Mesodermal cell (in vitro differentiated cells): ENCODE measurements at regions not wholly inside any gene's neighbourhood (a gene's known extent, or its start where the extent isn't known, plus 50 kb on each side); places are given as distances from the start of the nearest gene placed in this dataset.

ENCODE experiments used
- H3K27ac ChIP-seq: 2 replicates; pipeline ENCODE4 v1.7.0; 2013; ENCODE audit warnings: mild to moderate bottlenecking, low read depth, low read length, moderate library complexity; ENCODE audit not compliant: severe bottlenecking
- H3K36me3 ChIP-seq: 2 replicates; pipeline ENCODE4 v1.7.1; 2013; ENCODE audit warnings: mild to moderate bottlenecking, low read length, moderate library complexity; ENCODE audit not compliant: control insufficient read depth, insufficient read depth
- H3K4me1 ChIP-seq: one replicate; pipeline ENCODE4 v1.7.1; 2013; ENCODE audit warnings: mild to moderate bottlenecking, low read length; ENCODE audit not compliant: insufficient read depth, control insufficient read depth, poor library complexity, severe bottlenecking
- H3K4me3 ChIP-seq: 2 replicates; pipeline ENCODE4 v1.7.0; 2013; ENCODE audit warnings: low read length, control low read depth, mild to moderate bottlenecking; ENCODE audit not compliant: insufficient read depth, poor library complexity, severe bottlenecking; ENCODE audit errors: extremely low read depth
- H3K9me3 ChIP-seq: 2 replicates; pipeline ENCODE4 v1.7.1; 2013; ENCODE audit warnings: mild to moderate bottlenecking, low read length, moderate library complexity; ENCODE audit not compliant: control insufficient read depth
- WGBS, 2 experiments: methylation state at CpG; one replicate each; pipeline ENCODE4 v1.1.5; 2013; ENCODE audit warnings: missing lambda C conversion rate in 2 of 2; ENCODE audit not compliant: insufficient coverage in 2 of 2; 5-methylcytosine and 5-hydroxymethylcytosine counted together

- H3K4me3 ChIP-seq = no peak overlapping the region
- no peaks in the 10 kb centered on the region for H3K9me3 ChIP-seq
- WGBS, 2 experiments = 8 to 15% methylated on average over 18 to 19 of the region's 24 CpGs
- no peaks in the 10 kb centered on the region for H3K36me3 ChIP-seq
- peak overlapping the region; percentile 64 for H3K27ac ChIP-seq
- H3K4me1 ChIP-seq = peaks cover 22% of the 10 kb centered on the region
Observed at GRCh38 chr1:181142096-181142958, 53.8 kb downstream of the IER5 start.

GRCh38 chr1:181143102-181143859 is 54.8 kb downstream of the IER5 start:
- no peak overlapping the region for H3K27ac ChIP-seq
- no peaks in the 10 kb centered on the region for H3K9me3 ChIP-seq
- peaks cover 22% of the 10 kb centered on the region for H3K4me1 ChIP-seq
- H3K36me3 ChIP-seq = no peaks in the 10 kb centered on the region
- WGBS, 2 experiments = 67 to 70% methylated on average over 3 to 4 of the region's 5 CpGs
- H3K4me3 ChIP-seq = no peak overlapping the region

GRCh38 chr1:181144238-181144637 is 55.7 kb downstream of the IER5 start:
- H3K9me3 ChIP-seq = no peaks in the 10 kb centered on the region
- no peak overlapping the region for H3K4me3 ChIP-seq
- no peaks in the 10 kb centered on the region for H3K36me3 ChIP-seq
- 79 to 92% methylated on average over 3 of the region's 3 CpGs for WGBS, 2 experiments
- H3K27ac ChIP-seq = no peak overlapping the region
- H3K4me1 ChIP-seq = peaks cover 22% of the 10 kb centered on the region

GRCh38 chr1:181148636-181149035 is 60.1 kb downstream of the IER5 start:
- Histone ChIP-seq H3K4me3 (no peak overlapping the region), H3K9me3 (no peaks in the 10 kb centered on the region), H3K36me3 (no peaks in the 10 kb centered on the region), H3K4me1 (peaks cover 19% of the 10 kb centered on the region), H3K27ac (no peak overlapping the region)
- 84 to 100% methylated on average over 2 of the region's 3 CpGs for WGBS, 2 experiments

GRCh38 chr1:181149326-181150125 is 61.0 kb downstream of the IER5 start:
- H3K36me3 ChIP-seq = no peaks in the 10 kb centered on the region
- H3K9me3 ChIP-seq = no peaks in the 10 kb centered on the region
- no peak overlapping the region for H3K4me3 ChIP-seq
- H3K27ac ChIP-seq = no peak overlapping the region
- WGBS, 2 experiments = 80 to 84% methylated on average over 7 to 8 of the region's 10 CpGs
- H3K4me1 ChIP-seq = peaks cover 19% of the 10 kb centered on the region

GRCh38 chr1:181150273-181150672 is 61.8 kb downstream of the IER5 start:
- H3K27ac ChIP-seq = no peak overlapping the region
- no peaks in the 10 kb centered on the region for H3K36me3 ChIP-seq
- no peak overlapping the region for H3K4me3 ChIP-seq
- WGBS, 2 experiments = no CpG with 5 or more reads among the region's 1 CpG
- peaks cover 19% of the 10 kb centered on the region for H3K4me1 ChIP-seq
- H3K9me3 ChIP-seq = no peaks in the 10 kb centered on the region

- Histone ChIP-seq H3K36me3 (no peaks in the 10 kb centered on the region), H3K4me3 (no peak overlapping the region), H3K9me3 (no peaks in the 10 kb centered on the region), H3K4me1 (peaks cover 19% of the 10 kb centered on the region), H3K27ac (no peak overlapping the region)
Observed at GRCh38 chr1:181150842-181151241, 62.3 kb downstream of the IER5 start.

- Histone ChIP-seq H3K36me3 (no peaks in the 10 kb centered on the region), H3K4me3 (no peak overlapping the region), H3K4me1 (peaks cover 19% of the 10 kb centered on the region), H3K9me3 (peaks cover 6% of the 10 kb centered on the region), H3K27ac (peak overlapping the region; percentile 71)
- 85 to 100% methylated on average over 2 to 5 of the region's 11 CpGs for WGBS, 2 experiments
Observed at GRCh38 chr1:181151378-181152326, 63.2 kb downstream of the IER5 start.

GRCh38 chr1:181152892-181153633 is 64.6 kb downstream of the IER5 start:
- Histone ChIP-seq H3K4me3 (no peak overlapping the region), H3K4me1 (peaks cover 19% of the 10 kb centered on the region), H3K9me3 (peaks cover 7% of the 10 kb centered on the region), H3K27ac (peak overlapping the region; percentile 78), H3K36me3 (no peaks in the 10 kb centered on the region)
- 15 to 30% methylated on average over 8 to 15 of the region's 16 CpGs for WGBS, 2 experiments
